ENCODE measurements at regions not wholly inside any gene's neighbourhood (a gene's known extent, or its start where the extent isn't known, plus 50 kb on each side); places are given as distances from the start of the nearest gene placed in this dataset.
A peak's percentile ranks its signal among the peaks of the same experiment; 100 is the strongest.

GRCh38 chr3:103308921-103309320 lies 874.1 kb downstream of the ZPLD1 start:
- in situ Hi-C loops (cut with MboI), result no loop called here
- POLR2A ChIA-PET, result no interaction called here
- intact Hi-C loops (cut with micrococcal nuclease; ENCODE audit: unreplicated experiment), result no loop called here
- Histone ChIP-seq H3K27ac (ENCODE audit: control insufficient read depth, insufficient read depth) (no peak overlapping the region), H4K20me1 (ENCODE audit: control insufficient read depth, insufficient read depth) (no peaks in the 10 kb centered on the region), H3K4me2 (ENCODE audit: control insufficient read depth, insufficient read depth) (no peak overlapping the region), H3K9me3 (replicated peaks; ENCODE audit: control insufficient read depth, insufficient read depth, low read length) (no peaks in the 10 kb centered on the region), H3K36me3 (ENCODE audit: control insufficient read depth in 2 of 2, insufficient read depth in 2 of 2, low read length in 1 of 2) (no peaks in the 10 kb centered on the region), H3K4me3 (no peak overlapping the region), H3K4me1 (ENCODE audit: control insufficient read depth, insufficient read depth, low read length) (no peaks in the 10 kb centered on the region), H3K9ac (ENCODE audit: control insufficient read depth, insufficient read depth, low read length) (no peak overlapping the region), H2AFZ (ENCODE audit: control insufficient read depth, low read depth, low read length) (no peak overlapping the region), H3K79me2 (ENCODE audit: control insufficient read depth, insufficient read depth, low read length) (no peaks in the 10 kb centered on the region), H3K27me3 (replicated peaks in 1 of 2; ENCODE audit: control insufficient read depth in 2 of 2, insufficient read depth in 2 of 2, low read length in 1 of 2) (no peaks in the 10 kb centered on the region)
- CTCF ChIA-PET, result no interaction called here
- no peak for FAIRE-seq
- SMC1A ChIA-PET (ENCODE audit: uncharacterized antibody, unreplicated experiment), result no interaction called here
- 0% methylated on average over 1 of the region's 1 CpG for WGBS (ENCODE audit: insufficient coverage, insufficient replicate concordance, low lambda C conversion rate, missing lambda C conversion rate)
- TF ChIP-seq CTCF (IDR thresholded peaks at IDR 0.05 in 2 of 3, conservative IDR thresholded peaks at IDR 0.05 in 1 of 3; ENCODE audit: control insufficient read depth in 2 of 3, extremely low read depth in 1 of 3, insufficient read depth in 1 of 3, low read depth in 3 of 3, low read length in 3 of 3) (0 out of 6 replicates have a peak, but pooled peaks of 1 of the 3 experiments have one; percentile 17), NFYB (IDR thresholded peaks at IDR 0.05; ENCODE audit: insufficient read depth, low read depth, low read length) (no peak), YY1 (IDR thresholded peaks at IDR 0.05; ENCODE audit: low read depth, low read length) (no peak), NRF1 (conservative IDR thresholded peaks at IDR 0.05; ENCODE audit: low read depth, low read length) (no peak), ZBED1 (IDR thresholded peaks at IDR 0.05; ENCODE audit: borderline replicate concordance) (no peak)
- BruUV-seq (replicated peaks), result no TSS peak
- RAD21 ChIA-PET (ENCODE audit: unreplicated experiment), result no interaction called here
- peak; percentile 30; the same call in 1 of the 3 replicates for ATAC-seq
- DNase-seq (ENCODE audit: low read depth, low spot score), result no peak

- no peaks in the 10 kb centered on the region for H3K4me1 ChIP-seq (ENCODE audit: control insufficient read depth, insufficient read depth, low read length)
- no peaks in the 10 kb centered on the region for H3K79me2 ChIP-seq (ENCODE audit: control insufficient read depth, insufficient read depth, low read length)
- SMC1A ChIA-PET (ENCODE audit: uncharacterized antibody, unreplicated experiment), result no interaction called here
- WGBS (ENCODE audit: insufficient coverage, insufficient replicate concordance, low lambda C conversion rate, missing lambda C conversion rate), result 0% methylated on average over 2 of the region's 2 CpGs
- POLR2A ChIA-PET, result no interaction called here
- intact Hi-C loops (cut with micrococcal nuclease; ENCODE audit: unreplicated experiment) (no loop called here), in situ Hi-C loops (cut with MboI) (no loop called here)
- no peak overlapping the region for H3K4me3 ChIP-seq
- no peaks in the 10 kb centered on the region for H3K27me3 ChIP-seq (replicated peaks in 1 of 2; ENCODE audit: control insufficient read depth in 2 of 2, insufficient read depth in 2 of 2, low read length in 1 of 2)
- H3K4me2 ChIP-seq (ENCODE audit: control insufficient read depth, insufficient read depth), result no peak overlapping the region
- no TSS peak for BruUV-seq (replicated peaks)
- no peaks in the 10 kb centered on the region for H3K36me3 ChIP-seq (ENCODE audit: control insufficient read depth in 2 of 2, insufficient read depth in 2 of 2, low read length in 1 of 2)
- H3K27ac ChIP-seq (ENCODE audit: control insufficient read depth, insufficient read depth), result no peak overlapping the region
- H3K9ac ChIP-seq (ENCODE audit: control insufficient read depth, insufficient read depth, low read length), result no peak overlapping the region
- H3K9me3 ChIP-seq (replicated peaks; ENCODE audit: control insufficient read depth, insufficient read depth, low read length), result no peaks in the 10 kb centered on the region
- RAD21 ChIA-PET (ENCODE audit: unreplicated experiment), result no interaction called here
- ATAC-seq (no peak), FAIRE-seq (no peak), DNase-seq (ENCODE audit: low read depth, low spot score) (no peak)
- CTCF ChIA-PET, result interaction anchor here (1.0 kb wide), 1 partner anchor 20 kb away, joined by 3 read pairs; no protein-coding TSS in a partner anchor
- no peaks in the 10 kb centered on the region for H4K20me1 ChIP-seq (ENCODE audit: control insufficient read depth, insufficient read depth)
- H2AFZ ChIP-seq (ENCODE audit: control insufficient read depth, low read depth, low read length), result no peak overlapping the region
- TF ChIP-seq FOXK2 (IDR thresholded peaks at IDR 0.05), result no peak
- TF ChIP-seq SP1 (IDR thresholded peaks at IDR 0.05; ENCODE audit: low read depth, low read length), result no peak
- TF ChIP-seq IKZF1 (conservative IDR thresholded peaks at IDR 0.05), result no peak
- no peak for TF ChIP-seq STAT1 (conservative IDR thresholded peaks at IDR 0.05)
- no peak for TF ChIP-seq FOS (IDR thresholded peaks at IDR 0.05; ENCODE audit: borderline replicate concordance, extremely low read depth, insufficient read length)
- no peak for TF ChIP-seq MTA3 (IDR thresholded peaks at IDR 0.05; ENCODE audit: borderline replicate concordance, low read length)
- TF ChIP-seq IRF4 (IDR thresholded peaks at IDR 0.05; ENCODE audit: low read depth, low read length), result no peak
- TF ChIP-seq ATF3 (IDR thresholded peaks at IDR 0.05; ENCODE audit: borderline replicate concordance, extremely low read depth, low read depth, low read length), result no peak
- TF ChIP-seq HSF1 (IDR thresholded peaks at IDR 0.05; ENCODE audit: low read depth, low read length), result no peak
- TF ChIP-seq RAD51 (IDR thresholded peaks at IDR 0.05), result no peak
Measured at GRCh38 chr3:103319912-103320311, 885.1 kb downstream of the ZPLD1 start.
